BJ (cell line): ENCODE measurements at regions not wholly inside any gene's neighbourhood (a gene's known extent, or its start where the extent isn't known, plus 50 kb on each side); places are given as distances from the start of the nearest gene placed in this dataset.

Experiments
- CTCF ChIA-PET: fragments of 350-600 bp; formaldehyde crosslinking; extraction: SDS; loops from one replicate; lab custom pipeline; 2021; ENCODE audit warnings: antibody characterized with exemption, inconsistent platforms; lab: Yijun Ruan, JAX
- POLR2A ChIA-PET: fragments of 300-600 bp; sonication (Branson Sonifier 250); formaldehyde crosslinking; extraction: SDS; loops from one replicate; lab custom pipeline; 2021; ENCODE audit warnings: antibody characterized with exemption; lab: Charles Lee
- DNase-seq: peaks from one replicate; pipeline ENCODE4 v3.0.0-alpha.2; 2011; ENCODE audit warnings: low read depth
- H3K27me3 ChIP-seq: 2 replicates; pipeline ENCODE4 v1.6.0; 2011; ENCODE audit warnings: low read length; ENCODE audit not compliant: control insufficient read depth, insufficient read depth
- H3K36me3 ChIP-seq: 2 replicates; pipeline ENCODE4 v1.5.1; 2011; ENCODE audit warnings: low read length; ENCODE audit not compliant: control insufficient read depth, insufficient read depth
- H3K4me3 ChIP-seq: 2 replicates; pipeline ENCODE4 v1.5.1; 2011; ENCODE audit warnings: low read depth, mild to moderate bottlenecking, control low read depth, low read length
- CTCF ChIP-seq: IDR thresholded peaks from 2 replicates; pipeline ENCODE4 v1.5.1; 2011; ENCODE audit warnings: low read depth, mild to moderate bottlenecking, control low read depth, inconsistent platforms, low read length, moderate library complexity; ENCODE audit not compliant: insufficient read depth

GRCh38 chr15:79373113-79373512 lies 59.0 kb upstream of the MINAR1 start:
- Histone ChIP-seq H3K36me3 (no peaks in the 10 kb centered on the region), H3K27me3 (no peaks in the 10 kb centered on the region), H3K4me3 (no peak overlapping the region)
- POLR2A ChIA-PET: no interaction called here
- DNase-seq: no peak
- TF ChIP-seq CTCF: no peak
- CTCF ChIA-PET: interaction anchor here (1.1 kb wide), 1 partner anchor 8 kb away, joined by 7 read pairs; no protein-coding TSS in a partner anchor

GRCh38 chr15:79373728-79374127 lies 58.4 kb upstream of the MINAR1 start:
- no peaks in the 10 kb centered on the region for H3K27me3 ChIP-seq
- no peaks in the 10 kb centered on the region for H3K36me3 ChIP-seq
- H3K4me3 ChIP-seq: no peak overlapping the region
- ChIA-PET POLR2A (no interaction called here), CTCF (no interaction called here)
- TF ChIP-seq CTCF: no peak
- no peak for DNase-seq

GRCh38 chr15:79376383-79376782 lies 55.8 kb upstream of the MINAR1 start:
- CTCF ChIA-PET: interaction anchor here (0.9 to 1.3 kb wide), 2 partner anchors 11 to 220 kb away, joined by 4 read pairs; no protein-coding TSS in a partner anchor
- Histone ChIP-seq H3K36me3 (no peaks in the 10 kb centered on the region), H3K4me3 (no peak overlapping the region), H3K27me3 (no peaks in the 10 kb centered on the region)
- no peak for DNase-seq
- POLR2A ChIA-PET: no interaction called here
- TF ChIP-seq CTCF: no peak

GRCh38 chr15:79378394-79379109 lies 53.6 kb upstream of the MINAR1 start:
- Histone ChIP-seq H3K36me3 (no peaks in the 10 kb centered on the region), H3K27me3 (no peaks in the 10 kb centered on the region), H3K4me3 (no peak overlapping the region)
- TF ChIP-seq CTCF: no peak
- POLR2A ChIA-PET: no interaction called here
- CTCF ChIA-PET: interaction anchor here (0.9 to 8.9 kb wide), 9 partner anchors 11 to 616 kb away, joined by 3 to 244 read pairs (median 5); no protein-coding TSS in a partner anchor
- DNase-seq: no peak

GRCh38 chr15:79380755-79381497 lies 51.2 kb upstream of the MINAR1 start:
- TF ChIP-seq CTCF: peak; percentile 89
- Histone ChIP-seq H3K27me3 (no peaks in the 10 kb centered on the region), H3K4me3 (no peak overlapping the region), H3K36me3 (no peaks in the 10 kb centered on the region; the same call in 1 of the 2 replicates)
- peak; percentile 9 for DNase-seq
- POLR2A ChIA-PET: interaction anchor here (0.6 kb wide), 1 partner anchor 334 kb away, joined by 15 read pairs; no protein-coding TSS in a partner anchor
- CTCF ChIA-PET: interaction anchor here (0.6 to 8.9 kb wide), 45 partner anchors 8 to 833 kb away, joined by 3 to 244 read pairs (median 4); partner anchors contain the start of gene MINAR1
